Adrenal gland (tissue), 9 donors: ENCODE measurements at regions not wholly inside any gene's neighbourhood (a gene's known extent, or its start where the extent isn't known, plus 50 kb on each side); places are given as distances from the start of the nearest gene placed in this dataset.

Source experiments
- DNase-seq, 7 donors: peaks; one replicate each; pipeline ENCODE4 v3.0.0-alpha.2; 2019 to 2020
- H3K27ac ChIP-seq, 5 donors: fragments of 200-600 bp; sonication (generic) in 4 of 5; 1 replicate in 3 of 5; 2 replicates in 2 of 5; pipeline versions ENCODE4 v1.5.1 to v1.8.0; 2016 to 2020; ENCODE audit warnings: mild to moderate bottlenecking in 1 of 5
- H3K27me3 ChIP-seq: fragments of 200-600 bp; 2 replicates; pipeline ENCODE4 v1.8.0; 2021
- H3K36me3 ChIP-seq, 2 donors: fragments of 200-600 bp; replicated peaks in 1 of 2; 1 replicate in 1 of 2; 2 replicates in 1 of 2; pipeline versions ENCODE4 v1.5.1 to v1.8.0; 2018 to 2022
- H3K4me1 ChIP-seq, 2 donors: fragments of 200-600 bp; replicated peaks in 1 of 2; 1 replicate in 1 of 2; 2 replicates in 1 of 2; pipeline versions ENCODE4 v1.5.1 to v1.8.0; 2018 to 2021
- H3K4me3 ChIP-seq, 4 donors: fragments of 200-600 bp; sonication (generic) in 3 of 4; one replicate each; pipeline ENCODE4 v1.5.1; 2016 to 2018
- H3K9me3 ChIP-seq, 3 donors: fragments of 200-600 bp; sonication (generic) in 1 of 3; replicated peaks in 1 of 3; 1 replicate in 2 of 3; 2 replicates in 1 of 3; pipeline versions ENCODE4 v1.5.1 to v1.8.0; 2016 to 2021
- POLR2A ChIP-seq, 2 donors: fragments of 450-650 bp; IDR thresholded peaks; one replicate each; pipeline ENCODE4 v1.6.1; 2017; ENCODE audit warnings: antibody characterized with exemption in 2 of 2, mild to moderate bottlenecking in 2 of 2, moderate library complexity in 1 of 2
- WGBS, 4 donors: extraction: QIAGEN DNeasy Blood & Tissue Kit in 2 of 4; methylation state at CpG; one replicate each; pipeline versions ENCODE4 v1.1.5 to v1.1.7; 2013 to 2017; 5-methylcytosine and 5-hydroxymethylcytosine counted together
- intact Hi-C, 2 donors: fragments of 100-400 bp; cut with DNase I; formaldehyde crosslinking; loops; one replicate each; pipeline versions ENCODE4 v1.14.1 to v1.15.0; 2022 to 2023
- TF ChIP-seq, protein P1 (sequence below), 6 experiments: fragments of 450-650 bp in 4 of 6; fragments of 200-600 bp in 2 of 6; sonication (generic) in 1 of 6; IDR thresholded peaks; 1 replicate in 5 of 6; 2 replicates in 1 of 6; pipeline versions ENCODE4 v1.5.1 to v1.8.0; 2016 to 2021; ENCODE audit warnings: antibody characterized with exemption in 6 of 6, mild to moderate bottlenecking in 2 of 6, moderate library complexity in 1 of 6
- donor health status: healthy with polysubstance abuse.
- donor health status: Bipolar disorder and iron deficiency.
- donor health status: DM: yes; HTN: yes; CAD: no.
- donor health status: DM: no; HTN: no; CAD: no.
- donor health status: DM: no; HTN: no; CAD: no.

DNA sequence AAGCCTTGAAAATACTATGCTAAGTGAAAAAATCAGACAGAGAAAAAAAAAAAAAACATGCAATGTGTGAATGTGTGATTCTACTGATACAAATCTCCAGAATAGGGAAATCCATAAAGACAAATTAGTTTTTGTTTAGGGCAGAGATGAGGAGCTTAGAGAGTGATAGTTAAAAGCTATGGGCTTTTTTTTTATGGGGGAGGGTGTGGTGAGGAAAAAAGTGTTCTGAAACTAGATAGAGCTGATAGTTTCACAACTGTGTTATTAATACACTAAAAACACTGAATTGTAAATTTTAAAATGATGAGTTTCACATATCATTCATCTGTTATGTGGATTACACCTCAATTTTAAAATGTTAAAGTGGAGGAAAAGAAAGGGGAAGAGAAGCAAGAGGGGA lies 228.3 kb upstream of the ZNF462 start:
- no peaks in the 10 kb centered on the region for H3K27me3 ChIP-seq
- no peak for DNase-seq
- TF ChIP-seq POLR2A (IDR thresholded peaks at IDR 0.05): no peak
- TF ChIP-seq, protein P1, sequence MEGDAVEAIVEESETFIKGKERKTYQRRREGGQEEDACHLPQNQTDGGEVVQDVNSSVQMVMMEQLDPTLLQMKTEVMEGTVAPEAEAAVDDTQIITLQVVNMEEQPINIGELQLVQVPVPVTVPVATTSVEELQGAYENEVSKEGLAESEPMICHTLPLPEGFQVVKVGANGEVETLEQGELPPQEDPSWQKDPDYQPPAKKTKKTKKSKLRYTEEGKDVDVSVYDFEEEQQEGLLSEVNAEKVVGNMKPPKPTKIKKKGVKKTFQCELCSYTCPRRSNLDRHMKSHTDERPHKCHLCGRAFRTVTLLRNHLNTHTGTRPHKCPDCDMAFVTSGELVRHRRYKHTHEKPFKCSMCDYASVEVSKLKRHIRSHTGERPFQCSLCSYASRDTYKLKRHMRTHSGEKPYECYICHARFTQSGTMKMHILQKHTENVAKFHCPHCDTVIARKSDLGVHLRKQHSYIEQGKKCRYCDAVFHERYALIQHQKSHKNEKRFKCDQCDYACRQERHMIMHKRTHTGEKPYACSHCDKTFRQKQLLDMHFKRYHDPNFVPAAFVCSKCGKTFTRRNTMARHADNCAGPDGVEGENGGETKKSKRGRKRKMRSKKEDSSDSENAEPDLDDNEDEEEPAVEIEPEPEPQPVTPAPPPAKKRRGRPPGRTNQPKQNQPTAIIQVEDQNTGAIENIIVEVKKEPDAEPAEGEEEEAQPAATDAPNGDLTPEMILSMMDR (IDR thresholded peaks at IDR 0.05): no peak
- H3K36me3 ChIP-seq: no peaks in the 10 kb centered on the region
- no peaks in the 10 kb centered on the region for H3K4me1 ChIP-seq
- no peaks in the 10 kb centered on the region for H3K9me3 ChIP-seq
- no peak overlapping the region for H3K27ac ChIP-seq
- no peak overlapping the region for H3K4me3 ChIP-seq
- intact Hi-C loops: no loop called here

GRCh38 chr9:106637486-106637885 lies 225.5 kb upstream of the ZNF462 start:
- 58 to 77% (median 69%) methylated on average over 4 of the region's 4 CpGs for WGBS, 4 donors
- intact Hi-C loops: no loop called here
- DNase-seq: no peak
- Histone ChIP-seq H3K36me3 (no peaks in the 10 kb centered on the region), H3K9me3 (no peaks in the 10 kb centered on the region), H3K4me1 (no peaks in the 10 kb centered on the region), H3K27ac (no peak overlapping the region), H3K4me3 (no peak overlapping the region), H3K27me3 (no peaks in the 10 kb centered on the region)
- no peak for TF ChIP-seq POLR2A (IDR thresholded peaks at IDR 0.05)
- TF ChIP-seq, protein P1 (IDR thresholded peaks at IDR 0.05): no peak

GRCh38 chr9:106639873-106640568 lies 222.9 kb upstream of the ZNF462 start:
- DNase-seq: no peak
- Histone ChIP-seq H3K27me3 (no peaks in the 10 kb centered on the region), H3K4me1 (no peaks in the 10 kb centered on the region), H3K9me3 (no peaks in the 10 kb centered on the region), H3K27ac (no peak overlapping the region), H3K4me3 (no peak overlapping the region), H3K36me3 (no peaks in the 10 kb centered on the region)
- intact Hi-C loops: no loop called here
- WGBS, 4 donors: 82 to 88% (median 86%) methylated on average over 4 of the region's 4 CpGs
- no peak for TF ChIP-seq POLR2A (IDR thresholded peaks at IDR 0.05)
- TF ChIP-seq, protein P1 (IDR thresholded peaks at IDR 0.05): no peak

DNA sequence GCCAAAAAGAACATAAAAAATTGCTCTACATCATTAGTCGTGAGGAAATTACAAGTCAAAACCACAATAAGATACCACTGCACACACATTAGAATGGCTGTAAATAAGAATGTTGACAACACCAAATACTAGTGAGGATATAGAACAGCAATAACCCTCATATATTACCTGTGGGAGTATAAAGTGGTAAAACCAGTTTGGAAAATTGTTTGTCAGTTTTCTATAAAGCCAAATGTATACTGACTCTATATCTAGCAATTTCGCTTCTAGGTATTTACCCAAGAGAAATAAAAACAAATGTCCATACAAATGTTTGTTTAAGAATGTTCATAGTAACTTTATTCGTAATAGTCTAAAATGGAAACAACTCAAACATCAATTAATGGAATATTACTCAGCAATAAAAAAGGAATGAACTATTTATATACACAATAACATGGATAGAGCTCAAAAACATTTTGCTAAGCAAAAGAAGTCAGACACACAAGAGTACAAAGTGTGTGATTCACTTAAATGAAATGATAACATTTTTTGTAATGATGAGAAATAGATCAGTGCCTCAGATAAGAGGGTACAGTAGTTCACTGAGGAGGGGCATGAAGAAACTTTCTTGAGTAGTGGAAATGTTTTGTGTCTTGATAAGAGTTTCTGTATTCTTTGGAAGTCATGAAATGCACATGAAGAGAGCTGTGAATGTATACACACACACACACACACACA lies 219.6 kb upstream of the ZNF462 start:
- Histone ChIP-seq H3K27ac (no peak overlapping the region), H3K27me3 (no peaks in the 10 kb centered on the region), H3K9me3 (no peaks in the 10 kb centered on the region), H3K4me1 (no peaks in the 10 kb centered on the region), H3K4me3 (no peak overlapping the region), H3K36me3 (no peaks in the 10 kb centered on the region)
- 82 to 84% (median 82%) methylated on average over 3 of the region's 3 CpGs for WGBS, 4 donors
- TF ChIP-seq POLR2A (IDR thresholded peaks at IDR 0.05): no peak
- TF ChIP-seq, protein P1 (IDR thresholded peaks at IDR 0.05): no peak
- no peak for DNase-seq
- intact Hi-C loops: no loop called here
